ENCODE measurements at regions not wholly inside any gene's neighbourhood (a gene's known extent, or its start where the extent isn't known, plus 50 kb on each side); places are given as distances from the start of the nearest gene placed in this dataset.

GRCh38 chr13:97810152-97810551 is 143.3 kb upstream of the IPO5 start:
- peak in 3 of 5 experiments; percentile 27 to 51 (median 39) for TF ChIP-seq CTCF (IDR thresholded peaks at IDR 0.05)
- no peak for TF ChIP-seq POLR2A (IDR thresholded peaks at IDR 0.05)
- no peak for TF ChIP-seq EP300 (IDR thresholded peaks at IDR 0.05)
